ENCODE measurements at regions not wholly inside any gene's neighbourhood (a gene's known extent, or its start where the extent isn't known, plus 50 kb on each side); places are given as distances from the start of the nearest gene placed in this dataset.
A peak's percentile ranks its signal among the peaks of the same experiment; 100 is the strongest.
"Not testable (repeated sequence)": the region's sequence is repeated elsewhere in the genome, so short reads cannot be mapped to it uniquely, and the experiment has no call there.

- peaks cover 2% of the 10 kb centered on the region; the same call in 1 of the 2 replicates for H3K36me3 Mint-ChIP-seq
- POLR2A ChIA-PET: no interaction called here
- no peak for ATAC-seq
These were observed 307.9 kb downstream of the RPIA start for GRCh38 chr2:88999365-88999764.

GRCh38 chr2:89000235-89000634 is 308.8 kb downstream of the RPIA start:
- POLR2A ChIA-PET: no interaction called here
- peaks cover 36% of the 10 kb centered on the region for H3K9me3 Mint-ChIP-seq
- peaks cover 2% of the 10 kb centered on the region; the same call in 1 of the 2 replicates for H3K36me3 Mint-ChIP-seq
- no peak overlapping the region for H3K4me3 Mint-ChIP-seq
- CTCF ChIA-PET: interaction anchor here (1.2 kb wide), 1 partner anchor 120 kb away, joined by 3 read pairs; no protein-coding TSS in a partner anchor
- peak; percentile 32; the same call in 1 of the 2 replicates for ATAC-seq
- H3K4me1 Mint-ChIP-seq: peaks cover 5% of the 10 kb centered on the region; the same call in 1 of the 2 replicates
- peak; percentile 17 for DNase-seq (ENCODE audit: low spot score)
- H3K27me3 Mint-ChIP-seq (ENCODE audit: low read depth): peaks cover 14% of the 10 kb centered on the region
- no peak overlapping the region for H3K27ac Mint-ChIP-seq
- TF ChIP-seq ZNF396 (CRISPR knock-in tag; IDR thresholded peaks at IDR 0.05; ENCODE audit: borderline replicate concordance) (no peak), FOXJ3 (CRISPR knock-in tag; IDR thresholded peaks at IDR 0.05; ENCODE audit: borderline replicate concordance) (no peak), IRF2 (CRISPR knock-in tag; IDR thresholded peaks at IDR 0.05; ENCODE audit: borderline replicate concordance, low read depth) (no peak), ZNF263 (CRISPR knock-in tag; IDR thresholded peaks at IDR 0.05; ENCODE audit: low read depth) (no peak), MAX (CRISPR knock-in tag; IDR thresholded peaks at IDR 0.05) (no peak), CREB1 (CRISPR knock-in tag; IDR thresholded peaks at IDR 0.05) (no peak), MYBL2 (CRISPR knock-in tag; IDR thresholded peaks at IDR 0.05) (no peak), ZBTB21 (CRISPR knock-in tag; IDR thresholded peaks at IDR 0.05; ENCODE audit: borderline replicate concordance) (no peak), TP53 (CRISPR knock-in tag; IDR thresholded peaks at IDR 0.05) (no peak), GABPB1 (CRISPR knock-in tag; IDR thresholded peaks at IDR 0.05) (no peak)
- TF ChIP-seq, protein P1, sequence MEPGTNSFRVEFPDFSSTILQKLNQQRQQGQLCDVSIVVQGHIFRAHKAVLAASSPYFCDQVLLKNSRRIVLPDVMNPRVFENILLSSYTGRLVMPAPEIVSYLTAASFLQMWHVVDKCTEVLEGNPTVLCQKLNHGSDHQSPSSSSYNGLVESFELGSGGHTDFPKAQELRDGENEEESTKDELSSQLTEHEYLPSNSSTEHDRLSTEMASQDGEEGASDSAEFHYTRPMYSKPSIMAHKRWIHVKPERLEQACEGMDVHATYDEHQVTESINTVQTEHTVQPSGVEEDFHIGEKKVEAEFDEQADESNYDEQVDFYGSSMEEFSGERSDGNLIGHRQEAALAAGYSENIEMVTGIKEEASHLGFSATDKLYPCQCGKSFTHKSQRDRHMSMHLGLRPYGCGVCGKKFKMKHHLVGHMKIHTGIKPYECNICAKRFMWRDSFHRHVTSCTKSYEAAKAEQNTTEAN (CRISPR knock-in tag; IDR thresholded peaks at IDR 0.05): no peak
- TF ChIP-seq, protein P2, sequence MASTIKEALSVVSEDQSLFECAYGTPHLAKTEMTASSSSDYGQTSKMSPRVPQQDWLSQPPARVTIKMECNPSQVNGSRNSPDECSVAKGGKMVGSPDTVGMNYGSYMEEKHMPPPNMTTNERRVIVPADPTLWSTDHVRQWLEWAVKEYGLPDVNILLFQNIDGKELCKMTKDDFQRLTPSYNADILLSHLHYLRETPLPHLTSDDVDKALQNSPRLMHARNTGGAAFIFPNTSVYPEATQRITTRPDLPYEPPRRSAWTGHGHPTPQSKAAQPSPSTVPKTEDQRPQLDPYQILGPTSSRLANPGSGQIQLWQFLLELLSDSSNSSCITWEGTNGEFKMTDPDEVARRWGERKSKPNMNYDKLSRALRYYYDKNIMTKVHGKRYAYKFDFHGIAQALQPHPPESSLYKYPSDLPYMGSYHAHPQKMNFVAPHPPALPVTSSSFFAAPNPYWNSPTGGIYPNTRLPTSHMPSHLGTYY (CRISPR knock-in tag; IDR thresholded peaks at IDR 0.05): no peak

More at GRCh38 chr2:88999365-88999764, 307.9 kb downstream of the RPIA start:
- Mint-ChIP-seq H3K27me3 (ENCODE audit: low read depth) (peaks cover 14% of the 10 kb centered on the region), H3K27ac (no peak overlapping the region), H3K4me1 (peaks cover 5% of the 10 kb centered on the region; the same call in 1 of the 2 replicates), H3K4me3 (no peak overlapping the region), H3K9me3 (peaks cover 36% of the 10 kb centered on the region)
- no peak for DNase-seq (ENCODE audit: low spot score)
- CTCF ChIA-PET: no interaction called here
- no peak for TF ChIP-seq MYBL2 (CRISPR knock-in tag; IDR thresholded peaks at IDR 0.05)

DNA sequence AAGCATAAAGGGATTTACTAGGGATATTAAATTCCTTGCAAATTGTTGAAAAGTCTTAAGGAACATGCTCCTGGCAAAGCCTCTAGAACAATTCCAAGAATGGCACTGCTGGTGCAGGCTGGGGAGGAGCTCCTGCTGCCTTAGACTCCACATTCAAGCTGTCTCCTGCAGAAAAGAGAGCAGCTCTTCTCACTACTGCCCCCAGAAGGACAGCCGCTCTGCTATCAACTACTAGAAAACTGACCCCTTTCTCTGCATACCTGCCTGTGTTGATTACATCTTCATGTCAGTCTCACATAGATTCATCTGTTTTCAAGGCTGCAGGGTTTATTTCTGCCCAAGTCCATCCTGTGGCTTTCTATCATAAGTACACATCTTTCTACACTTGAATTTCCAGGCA is 312.8 kb downstream of the RPIA start:
- H3K4me1 Mint-ChIP-seq; H3K4me3 Mint-ChIP-seq; POLR2A ChIA-PET; H3K36me3 Mint-ChIP-seq; H3K27me3 Mint-ChIP-seq (ENCODE audit: low read depth); H3K27ac Mint-ChIP-seq: not testable (repeated sequence)
- ATAC-seq (peak; percentile 51; the same call in 1 of the 2 replicates), DNase-seq (ENCODE audit: low spot score) (peak; percentile 15)
- CTCF ChIA-PET: interaction anchor here (0.7 to 1.0 kb wide), 4 partner anchors 25 to 124 kb away, joined by 3 to 6 read pairs (median 3); no protein-coding TSS in a partner anchor
- peaks cover 22% of the 10 kb centered on the region for H3K9me3 Mint-ChIP-seq

GRCh38 chr2:89020566-89020965 is 329.1 kb downstream of the RPIA start:
- H3K4me3 Mint-ChIP-seq; DNase-seq (ENCODE audit: low spot score); POLR2A ChIA-PET; H3K27ac Mint-ChIP-seq; ATAC-seq; H3K36me3 Mint-ChIP-seq; H3K4me1 Mint-ChIP-seq; H3K27me3 Mint-ChIP-seq (ENCODE audit: low read depth); H3K9me3 Mint-ChIP-seq; CTCF ChIA-PET: not testable (repeated sequence)

DNA sequence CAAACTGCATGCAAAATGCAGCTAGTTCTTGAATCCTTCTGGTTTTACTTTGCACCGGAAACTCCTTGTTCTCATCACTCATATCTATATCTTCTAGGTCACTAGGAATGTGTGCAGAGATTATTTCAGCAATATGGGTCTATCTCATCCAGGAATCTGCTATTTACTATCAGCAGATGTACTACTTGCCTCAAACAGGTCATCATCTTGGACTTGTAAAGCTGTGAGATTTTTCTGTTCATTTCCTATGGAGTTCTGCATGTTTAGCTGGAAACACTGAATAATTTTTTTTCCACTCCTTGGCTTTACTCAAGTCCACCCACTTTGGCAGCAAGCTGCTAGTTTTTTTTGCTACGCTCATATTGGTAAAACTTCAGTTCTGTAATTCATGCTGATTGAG is 334.8 kb downstream of the RPIA start:
- POLR2A ChIA-PET; CTCF ChIA-PET; H3K4me3 Mint-ChIP-seq; H3K27me3 Mint-ChIP-seq (ENCODE audit: low read depth); H3K4me1 Mint-ChIP-seq; H3K36me3 Mint-ChIP-seq; H3K27ac Mint-ChIP-seq; ATAC-seq; DNase-seq (ENCODE audit: low spot score): not testable (repeated sequence)
- peaks cover 15% of the 10 kb centered on the region for H3K9me3 Mint-ChIP-seq

DNA sequence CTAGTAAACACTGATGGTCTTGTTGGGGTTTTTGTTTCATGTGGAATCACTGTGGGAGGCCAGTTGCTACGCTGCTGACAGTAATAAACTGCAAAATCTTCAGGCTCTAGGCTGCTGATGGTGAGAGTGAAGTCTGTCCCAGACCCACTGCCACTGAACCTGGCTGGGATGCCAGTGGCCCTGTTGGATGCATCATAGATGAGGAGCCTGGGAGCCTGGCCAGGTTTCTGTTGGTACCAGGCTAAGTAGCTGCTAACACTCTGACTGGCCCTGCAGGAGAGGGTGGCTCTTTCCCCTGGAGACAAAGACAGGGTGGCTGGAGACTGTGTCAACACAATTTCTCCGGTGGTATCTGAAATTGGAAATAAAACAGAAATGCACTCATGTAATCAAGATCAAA is 335.6 kb downstream of the RPIA start:
- CTCF ChIA-PET; H3K27ac Mint-ChIP-seq; H3K36me3 Mint-ChIP-seq; H3K4me3 Mint-ChIP-seq; DNase-seq (ENCODE audit: low spot score); H3K4me1 Mint-ChIP-seq; ATAC-seq; POLR2A ChIA-PET; H3K27me3 Mint-ChIP-seq (ENCODE audit: low read depth): not testable (repeated sequence)
- H3K9me3 Mint-ChIP-seq: peaks cover 15% of the 10 kb centered on the region

DNA sequence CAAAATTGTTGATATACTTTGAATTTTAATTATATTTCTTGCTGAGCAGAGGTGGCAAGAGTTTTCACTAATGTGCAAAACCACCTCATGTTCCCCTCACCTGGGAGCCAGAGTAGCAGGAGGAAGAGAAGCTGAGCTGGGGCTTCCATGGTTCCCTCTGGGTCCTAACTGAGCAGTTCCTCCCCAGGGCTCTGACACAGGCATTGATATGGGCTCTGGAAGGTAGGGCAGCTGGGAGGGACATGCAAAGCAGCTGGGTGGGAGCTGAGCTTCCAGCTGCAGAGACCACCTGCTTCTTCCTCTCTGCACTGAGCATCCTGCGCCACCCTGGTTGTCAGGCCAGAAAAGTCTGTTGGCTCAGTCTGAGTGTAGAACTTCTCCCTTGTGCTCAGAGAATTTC is 336.1 kb downstream of the RPIA start:
- H3K36me3 Mint-ChIP-seq; ATAC-seq; H3K4me1 Mint-ChIP-seq; POLR2A ChIA-PET; H3K27ac Mint-ChIP-seq; H3K27me3 Mint-ChIP-seq (ENCODE audit: low read depth); H3K4me3 Mint-ChIP-seq; CTCF ChIA-PET: not testable (repeated sequence)
- DNase-seq (ENCODE audit: low spot score): peak; percentile 12
- peaks cover 15% of the 10 kb centered on the region for H3K9me3 Mint-ChIP-seq

DNA sequence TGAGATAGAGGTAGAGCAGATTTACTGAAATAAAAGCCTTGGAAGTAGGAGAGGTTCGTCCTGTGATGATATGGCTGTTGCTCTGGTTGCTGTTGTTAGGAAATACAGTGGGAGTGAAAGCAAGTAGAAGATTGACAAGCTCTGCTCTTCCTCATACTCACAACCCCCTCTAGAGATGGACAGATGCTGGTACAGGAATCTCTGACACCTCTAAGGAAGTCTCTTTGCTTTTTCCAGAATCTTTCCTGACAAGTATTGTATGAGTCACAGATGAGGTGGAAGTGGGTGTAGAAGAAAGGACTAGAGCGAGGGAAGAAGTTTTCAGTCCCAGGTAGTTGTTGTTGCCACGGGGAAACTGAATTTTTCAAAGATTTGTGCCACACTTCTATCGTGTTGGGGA is 337.8 kb downstream of the RPIA start:
- ATAC-seq; H3K4me3 Mint-ChIP-seq; DNase-seq (ENCODE audit: low spot score); POLR2A ChIA-PET; H3K36me3 Mint-ChIP-seq; H3K4me1 Mint-ChIP-seq; H3K27ac Mint-ChIP-seq; H3K27me3 Mint-ChIP-seq (ENCODE audit: low read depth); CTCF ChIA-PET: not testable (repeated sequence)
- peaks cover 26% of the 10 kb centered on the region for H3K9me3 Mint-ChIP-seq
